ENCODE measurements at regions not wholly inside any gene's neighbourhood (a gene's known extent, or its start where the extent isn't known, plus 50 kb on each side); places are given as distances from the start of the nearest gene placed in this dataset.

DNA sequence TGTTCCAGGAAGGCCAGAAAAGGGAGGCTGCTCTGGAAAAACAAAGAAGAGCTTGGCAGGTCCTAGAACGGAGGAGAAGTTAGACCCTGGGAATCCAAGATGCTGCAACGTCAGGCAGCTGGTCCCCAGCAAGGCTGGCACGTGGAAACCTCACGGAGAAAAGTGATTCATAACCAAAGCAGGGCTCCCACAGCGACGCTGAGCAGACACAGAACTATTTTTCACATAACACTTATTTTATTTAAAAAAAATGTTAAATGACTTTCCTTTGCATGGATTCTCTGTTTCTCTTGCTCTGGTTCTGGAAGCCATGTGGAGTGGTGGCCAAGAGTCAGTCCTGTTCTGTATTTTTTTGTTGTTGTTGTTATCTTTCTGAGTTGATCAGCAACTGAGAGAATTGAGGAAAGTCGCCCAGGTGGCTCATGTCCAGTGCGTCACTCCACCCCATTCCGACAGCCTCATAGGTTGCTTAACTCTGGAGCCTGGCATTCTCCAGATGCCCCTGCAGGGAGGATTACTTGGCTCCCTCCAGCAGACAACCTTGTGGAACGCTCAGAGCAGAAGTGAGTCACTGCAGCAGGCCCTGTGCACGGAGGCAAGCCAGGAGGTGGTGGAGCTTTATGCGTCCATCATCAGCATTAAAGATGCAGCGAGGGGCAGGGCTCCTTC is 229.9 kb upstream of the HDAC4 start:
- DNase-seq (ENCODE audit: low read depth in 2 of 2), result no peak

DNA sequence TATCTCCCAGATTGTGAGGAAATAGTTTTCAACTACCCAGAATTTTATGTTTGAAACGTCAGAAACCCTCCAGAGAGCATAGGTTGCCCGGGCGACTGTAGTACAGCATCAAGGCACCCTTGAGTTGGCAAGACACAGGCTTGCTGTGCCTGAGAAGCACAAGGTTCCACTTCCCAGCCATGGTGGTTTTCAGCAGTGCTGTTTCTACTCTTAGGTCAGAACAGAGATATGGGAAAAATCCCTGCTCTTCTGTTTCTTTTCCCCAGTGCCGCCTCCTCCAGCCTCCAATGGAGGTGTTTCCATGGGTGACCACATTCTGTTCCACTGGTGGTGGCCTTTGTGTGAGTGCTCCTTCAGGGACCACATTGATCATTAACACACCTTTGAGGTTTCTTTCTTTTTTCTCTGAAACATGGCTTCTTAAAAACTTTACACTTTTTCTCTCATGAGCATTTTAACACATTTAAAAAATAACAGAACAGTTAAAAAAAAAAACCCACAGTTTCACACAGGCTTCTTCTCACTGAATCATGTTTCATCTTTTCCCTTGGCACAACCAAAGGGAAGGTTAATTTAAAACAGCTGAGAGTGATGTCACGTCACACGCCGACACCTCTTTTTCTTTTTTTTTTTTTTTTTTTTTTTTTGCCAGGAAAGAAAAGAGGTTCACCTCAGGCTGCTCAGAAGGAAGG is 229.3 kb upstream of the HDAC4 start:
- DNase-seq (ENCODE audit: low read depth in 2 of 2), result no peak

DNA sequence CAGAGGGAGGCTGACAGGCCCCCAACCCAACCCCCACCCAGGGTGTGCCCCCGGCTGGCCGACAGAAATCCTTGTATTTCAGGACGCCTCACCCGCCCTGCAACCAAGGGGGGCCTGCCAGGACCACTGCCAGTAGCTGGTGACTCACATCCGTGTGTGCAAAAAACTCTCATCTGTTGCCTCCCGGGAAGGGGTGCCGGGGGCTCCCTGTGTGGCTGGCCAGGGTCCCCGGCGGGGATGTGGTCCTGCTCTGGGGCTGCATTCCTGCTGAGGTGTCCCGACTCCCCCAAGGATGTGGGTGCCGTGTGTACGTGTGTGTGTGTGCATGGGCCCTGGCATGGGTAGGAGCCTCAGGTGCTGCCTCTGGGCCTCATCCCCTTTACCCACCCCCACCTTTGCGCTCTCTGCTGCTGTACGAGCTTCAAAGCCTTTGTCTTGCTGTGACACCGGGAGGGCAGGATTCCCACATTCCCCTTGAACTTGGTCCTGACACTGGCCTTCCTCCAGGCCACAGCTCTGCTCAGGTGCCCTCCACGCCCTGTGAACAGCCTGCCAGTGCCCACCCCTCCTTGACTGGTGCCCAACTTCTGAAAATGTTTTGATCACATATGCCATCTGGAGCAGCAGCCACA is 226.3 kb upstream of the HDAC4 start:
- no peak for DNase-seq (ENCODE audit: low read depth in 2 of 2)

DNA sequence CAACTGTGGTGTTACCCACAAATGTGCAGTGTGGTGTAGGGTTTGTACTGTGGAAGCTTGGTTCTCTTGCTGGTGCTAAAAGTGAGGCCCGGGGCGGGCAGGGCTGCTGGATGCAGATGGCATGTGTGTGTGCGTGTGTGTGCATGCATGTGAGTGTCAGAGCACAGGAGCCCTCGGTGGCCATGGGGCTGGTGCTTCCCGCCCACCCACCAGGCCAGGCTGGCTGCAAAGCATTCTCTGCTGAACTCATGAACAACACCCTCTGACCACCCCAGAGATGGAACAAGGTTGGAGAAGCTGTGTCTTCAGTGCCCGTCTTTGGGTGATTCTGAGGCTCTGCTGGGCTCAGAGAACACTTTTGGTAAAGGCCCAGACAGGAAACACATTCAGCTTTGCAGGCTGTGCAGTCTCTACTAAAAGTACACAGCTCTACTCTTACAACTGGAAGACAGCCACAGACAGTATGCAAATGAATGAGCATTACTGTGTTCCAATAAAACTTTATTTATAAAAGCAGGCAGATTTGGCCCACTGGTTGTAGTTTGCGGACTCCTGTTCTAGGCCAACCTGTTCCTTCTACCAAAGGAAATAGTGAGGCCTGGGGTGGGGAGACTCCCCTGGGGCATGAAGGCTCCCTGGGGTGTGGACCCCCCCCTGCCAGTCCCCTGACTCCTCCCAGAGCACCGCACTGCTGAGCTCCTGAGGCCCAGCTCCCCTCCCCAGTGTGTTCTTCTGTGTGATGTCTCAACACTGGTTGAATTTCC is 225.3 kb upstream of the HDAC4 start:
- DNase-seq (ENCODE audit: low read depth in 2 of 2), result no peak

DNA sequence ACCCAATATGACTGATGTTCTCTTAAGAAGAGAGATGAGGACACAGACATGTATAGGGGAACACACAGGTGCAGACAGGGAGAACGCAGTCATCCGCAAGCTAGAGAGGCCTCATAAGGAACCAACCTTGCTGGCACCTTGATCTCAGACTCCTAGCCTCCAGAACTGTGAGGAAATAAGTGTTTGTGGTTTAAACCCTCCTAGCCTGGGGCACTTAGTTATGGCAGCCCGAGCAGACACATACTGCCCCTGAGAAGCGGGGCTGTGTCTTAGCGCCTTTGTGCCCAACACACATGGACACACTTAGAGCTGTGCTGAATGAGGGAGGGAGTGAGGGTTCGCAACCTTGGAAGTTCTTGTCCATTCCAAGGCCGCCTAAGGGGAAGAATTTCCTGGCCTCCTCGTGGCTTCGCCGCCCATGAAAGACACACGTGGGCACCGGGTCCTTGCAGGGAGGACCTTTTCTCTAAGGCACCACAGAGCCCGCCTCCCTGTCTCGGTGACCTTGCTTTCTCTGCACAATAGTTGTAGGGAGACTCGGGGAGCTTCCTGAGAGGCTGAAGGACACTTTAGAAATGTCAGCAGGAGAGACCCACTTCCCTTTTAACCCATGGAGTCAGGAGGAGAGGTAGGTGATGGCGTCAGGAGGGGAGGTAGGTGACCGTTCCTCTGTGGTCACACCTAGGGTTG is 224.5 kb upstream of the HDAC4 start:
- no peak for DNase-seq (ENCODE audit: low read depth in 2 of 2)

DNA sequence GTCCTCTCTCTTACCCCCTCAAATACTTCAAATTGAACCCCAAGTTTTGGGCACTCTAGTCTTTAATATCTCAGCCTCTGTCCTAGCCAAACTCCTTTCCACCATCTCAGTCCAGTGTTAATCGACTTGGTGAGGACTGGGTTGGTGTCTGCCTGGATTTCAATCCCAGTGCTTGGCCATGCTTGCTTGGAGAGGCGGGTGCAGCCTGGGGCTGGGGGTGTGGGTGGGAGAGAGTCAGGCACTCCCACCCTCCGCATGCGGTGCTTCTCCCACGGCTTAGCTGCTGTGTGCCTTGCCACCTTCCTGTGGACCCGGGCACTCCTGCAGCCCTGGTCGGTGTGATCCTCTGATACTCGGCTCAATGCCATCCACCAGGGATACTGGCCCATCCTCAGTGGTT is 220.8 kb upstream of the HDAC4 start:
- no peak for DNase-seq (ENCODE audit: low read depth in 2 of 2)

DNA sequence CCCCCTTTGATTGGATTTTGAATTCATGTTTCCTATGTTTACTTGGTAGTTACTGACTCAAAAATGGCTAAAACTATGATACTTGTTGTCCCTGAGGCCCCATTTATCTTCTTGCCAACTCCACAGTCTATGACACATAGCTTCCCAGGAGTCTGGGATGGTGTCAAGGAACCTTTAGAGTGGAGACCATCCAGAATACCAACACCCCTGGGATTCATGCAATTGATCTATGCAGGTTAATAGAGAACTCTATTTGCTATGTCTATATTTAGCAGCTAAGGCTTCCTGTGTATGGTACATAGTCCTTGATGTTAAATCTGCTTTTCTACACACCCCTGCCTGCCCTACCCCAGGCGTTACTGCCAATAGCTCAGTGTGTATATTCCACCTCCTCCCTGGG is 218.5 kb upstream of the HDAC4 start:
- no peak for DNase-seq (ENCODE audit: low read depth in 2 of 2)

DNA sequence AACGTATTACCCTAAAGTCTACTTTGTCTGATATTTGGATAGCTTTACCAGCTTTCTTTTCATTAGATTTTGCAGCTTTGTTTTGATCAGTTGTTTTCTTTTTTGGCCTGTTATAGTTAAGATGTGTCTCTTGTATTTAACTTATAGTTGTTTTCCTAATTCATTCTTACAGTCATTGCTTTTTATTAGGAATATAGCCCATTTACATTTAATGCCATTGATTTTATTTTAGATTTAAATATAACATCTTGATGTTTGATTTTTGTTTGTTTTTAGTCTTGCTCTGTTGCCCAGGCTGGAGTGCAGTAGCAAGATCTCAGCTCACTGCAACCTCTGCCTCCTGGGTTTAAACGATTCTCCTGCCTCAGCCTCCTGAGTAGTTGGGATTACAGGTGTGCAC is 215.9 kb upstream of the HDAC4 start:
- DNase-seq (ENCODE audit: low read depth in 2 of 2), result no peak

DNA sequence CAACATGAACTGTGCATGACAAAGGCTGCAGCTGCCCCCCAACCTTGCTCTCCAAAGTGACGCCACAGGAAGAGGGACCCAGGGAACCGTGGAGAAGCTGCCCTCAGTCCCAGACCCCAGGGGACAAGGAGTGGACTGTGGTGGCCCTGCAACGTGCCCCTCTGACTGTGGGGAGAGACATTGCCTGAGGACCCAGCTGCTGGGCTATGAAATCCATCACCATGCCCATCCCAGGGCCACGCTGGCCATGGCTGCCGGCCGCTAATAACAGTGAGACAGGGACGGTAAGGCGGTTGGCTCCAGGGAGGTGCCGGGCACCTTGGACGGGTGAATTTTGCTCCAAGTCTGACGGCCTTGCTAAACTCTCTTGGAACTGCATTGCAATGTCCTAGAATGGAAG is 211.3 kb upstream of the HDAC4 start:
- DNase-seq (ENCODE audit: low read depth in 2 of 2), result no peak

DNA sequence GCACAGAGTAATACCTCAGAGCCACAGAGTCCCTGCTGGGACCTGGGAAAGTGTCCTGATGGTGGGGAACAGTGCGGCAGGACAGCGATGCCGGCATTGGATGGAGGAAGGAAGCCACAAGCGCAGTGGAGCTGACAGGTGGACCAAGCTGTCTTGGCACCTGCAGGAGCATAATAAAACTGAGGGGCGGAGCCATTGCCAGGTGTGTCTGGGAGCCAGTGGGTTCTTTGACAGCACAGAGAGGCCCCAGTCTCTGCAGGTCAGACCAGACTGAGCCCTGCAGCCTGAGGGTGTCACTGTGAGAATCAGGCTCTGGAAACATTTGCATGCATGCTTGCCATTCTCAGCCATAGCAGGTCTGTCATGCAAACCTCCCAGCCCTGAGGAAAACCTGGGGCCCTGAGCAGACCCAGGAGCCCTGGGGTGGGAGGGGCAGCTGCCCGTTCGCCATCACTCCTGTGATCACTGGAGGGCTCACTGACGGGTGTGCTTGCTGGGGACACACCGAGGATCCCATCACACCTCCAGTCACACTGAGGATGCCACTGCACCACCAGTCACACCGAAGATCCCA is 210.5 kb upstream of the HDAC4 start:
- DNase-seq (ENCODE audit: low read depth in 2 of 2), result no peak

DNA sequence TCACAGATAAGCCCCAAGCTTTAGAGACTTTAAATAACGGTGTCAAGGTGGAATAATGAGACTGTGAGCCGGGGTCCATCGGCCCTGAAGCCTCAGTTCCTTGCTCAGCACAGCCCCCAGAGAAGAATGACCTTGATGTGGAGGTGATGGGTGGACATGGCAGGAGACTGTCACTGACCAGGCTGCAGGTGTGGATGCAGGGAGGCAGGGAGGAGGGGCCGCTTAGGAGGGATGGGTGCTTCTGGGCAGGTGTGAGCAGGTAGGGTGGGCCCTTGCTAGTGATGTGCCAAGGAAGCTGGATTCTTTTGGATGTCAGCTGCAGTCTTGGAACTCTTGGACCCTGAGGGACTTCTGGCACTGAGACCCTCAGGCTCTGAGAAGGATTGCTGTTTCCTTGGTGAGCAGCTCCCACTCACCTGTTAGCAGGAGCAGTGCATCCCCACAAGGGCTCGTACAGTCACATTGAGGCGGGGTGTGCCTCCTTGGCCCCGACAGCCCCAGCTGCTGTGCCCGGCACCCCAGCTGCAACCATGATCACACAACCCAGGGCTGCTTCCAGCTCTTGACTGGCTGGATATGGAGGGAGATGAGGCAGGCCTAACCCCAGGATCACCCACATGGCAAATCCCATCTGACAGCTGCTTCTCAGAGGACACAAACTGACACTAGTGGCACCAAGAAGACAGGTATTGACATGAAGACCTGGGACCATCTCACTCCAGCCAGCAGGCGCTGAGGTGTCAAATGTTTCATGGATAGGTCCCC is 209.8 kb upstream of the HDAC4 start:
- DNase-seq (ENCODE audit: low read depth in 2 of 2), result no peak

DNA sequence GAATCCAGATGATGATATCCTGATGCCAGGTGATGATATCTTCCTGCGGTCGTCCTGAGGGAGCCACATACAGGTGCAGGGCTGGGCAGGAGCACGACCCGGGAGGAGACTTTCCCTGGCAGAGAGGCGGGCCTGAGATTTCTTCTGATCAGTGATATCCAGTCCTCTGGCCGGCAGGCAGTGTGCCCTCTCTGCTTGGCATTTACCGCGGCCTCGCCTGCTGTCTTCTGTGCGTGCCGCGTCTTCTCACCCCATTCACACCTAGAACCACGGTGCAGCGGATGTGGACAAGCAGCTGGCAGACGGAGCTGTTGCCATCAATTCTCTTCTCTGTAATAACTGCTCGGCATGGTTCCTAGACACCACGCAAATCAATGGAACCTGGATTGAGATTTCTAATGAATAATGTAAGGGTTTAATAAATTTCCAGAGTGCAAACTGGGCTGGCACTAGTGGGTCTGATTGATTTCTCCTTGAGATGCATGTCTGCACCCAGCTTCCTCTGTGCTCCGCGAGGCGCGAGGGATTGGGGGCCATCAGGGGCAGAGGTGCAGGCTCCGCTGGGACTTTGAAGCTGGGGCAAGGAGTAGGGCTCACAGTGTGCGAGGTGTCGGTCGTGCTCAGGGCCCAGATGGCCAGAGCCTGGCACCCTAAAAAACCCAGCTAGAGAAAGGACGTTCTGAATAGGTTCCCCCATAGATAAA is 208.9 kb upstream of the HDAC4 start:
- DNase-seq (ENCODE audit: low read depth in 2 of 2), result no peak

DNA sequence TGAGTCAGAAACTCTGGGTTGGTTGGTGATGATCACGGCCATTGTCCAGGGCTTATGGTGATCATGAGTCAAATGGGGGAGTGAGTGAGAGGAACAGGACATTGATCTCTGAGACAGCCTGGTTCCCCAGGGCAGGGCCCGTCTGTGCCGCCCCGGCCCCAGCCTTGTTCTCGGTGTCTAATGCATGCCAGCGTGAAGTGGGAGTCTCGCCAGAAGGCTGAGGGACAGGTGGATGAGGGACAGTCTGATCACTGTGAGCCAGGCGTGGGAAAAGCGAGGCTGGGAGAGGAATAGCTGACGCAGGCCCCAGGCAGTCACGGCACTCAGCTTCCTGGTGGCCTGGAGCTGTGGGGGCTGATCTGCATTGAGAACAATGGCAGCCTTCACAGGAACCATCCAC is 208.3 kb upstream of the HDAC4 start:
- DNase-seq (ENCODE audit: low read depth in 2 of 2), result no peak

DNA sequence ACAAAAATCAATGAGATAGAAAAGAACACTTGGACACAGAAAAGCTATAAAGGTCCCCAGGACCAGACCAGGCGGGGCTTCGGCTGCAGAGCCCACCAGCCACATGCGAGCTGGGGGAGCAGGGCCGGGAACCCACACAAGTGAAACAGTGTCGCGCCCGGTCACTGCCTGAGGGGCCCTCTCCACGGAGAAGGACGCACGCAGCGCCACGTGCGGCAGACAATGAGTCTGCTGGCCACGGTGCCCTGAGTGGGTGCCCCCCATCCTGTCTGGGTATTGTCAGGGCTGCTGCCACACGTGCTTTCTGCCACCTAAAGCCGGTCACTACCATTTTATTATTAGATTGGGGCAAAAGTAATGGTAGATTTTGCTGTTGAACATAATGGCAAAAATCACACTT is 207.9 kb upstream of the HDAC4 start:
- DNase-seq (ENCODE audit: low read depth in 2 of 2), result no peak

DNA sequence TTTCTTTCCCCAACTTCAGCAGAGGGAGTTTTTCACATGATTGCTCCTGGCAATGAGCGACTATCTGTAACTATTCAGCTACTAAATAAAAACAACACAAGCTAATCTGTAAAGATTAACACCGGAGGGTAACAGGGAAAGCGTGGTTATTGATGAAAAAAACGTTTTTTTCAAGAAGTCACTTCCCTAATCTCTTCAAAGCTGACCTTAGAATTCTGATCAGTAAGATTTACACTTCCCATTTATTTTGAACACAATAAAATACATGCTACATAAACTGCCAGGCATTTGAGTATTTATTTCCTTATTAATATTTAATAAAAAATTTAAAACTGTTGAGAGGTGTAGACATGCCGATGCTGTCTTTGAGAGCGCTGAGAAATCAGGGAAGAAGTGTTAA is 207.4 kb upstream of the HDAC4 start:
- DNase-seq (ENCODE audit: low read depth in 2 of 2), result no peak

DNA sequence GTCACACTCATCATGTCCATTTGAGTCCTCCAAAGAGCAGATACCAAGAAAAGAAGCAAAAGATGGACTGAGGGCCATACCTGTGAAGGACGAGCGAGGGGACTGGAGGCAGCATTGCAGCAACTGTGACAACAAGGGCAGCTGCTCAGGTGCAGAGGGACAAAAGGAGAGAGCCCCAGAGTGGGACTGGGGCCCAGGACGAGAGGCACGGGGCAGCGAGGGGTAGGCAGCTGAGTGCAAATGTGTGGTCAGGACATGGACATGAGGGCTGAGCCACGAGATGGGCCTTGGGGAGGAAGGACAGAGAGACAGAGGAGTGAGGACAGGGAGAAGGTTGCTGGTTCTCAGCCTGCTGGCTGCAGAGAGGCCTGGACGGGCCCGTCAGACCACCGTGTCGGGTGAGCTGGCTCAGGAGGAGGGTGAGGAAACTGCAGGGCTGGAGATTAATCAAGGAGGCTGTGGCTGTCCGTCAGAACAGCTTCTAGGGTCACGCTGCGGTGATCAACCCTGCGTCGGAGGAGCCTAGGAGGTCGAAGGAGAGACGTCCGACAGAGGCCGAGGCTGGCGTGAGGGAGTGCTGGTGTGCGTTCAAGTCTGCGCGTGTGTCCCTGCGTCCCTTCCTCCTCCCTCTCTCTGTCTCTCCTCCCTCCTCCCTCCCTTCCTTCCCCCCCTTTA is 206.8 kb upstream of the HDAC4 start:
- DNase-seq (ENCODE audit: low read depth in 2 of 2), result no peak

DNA sequence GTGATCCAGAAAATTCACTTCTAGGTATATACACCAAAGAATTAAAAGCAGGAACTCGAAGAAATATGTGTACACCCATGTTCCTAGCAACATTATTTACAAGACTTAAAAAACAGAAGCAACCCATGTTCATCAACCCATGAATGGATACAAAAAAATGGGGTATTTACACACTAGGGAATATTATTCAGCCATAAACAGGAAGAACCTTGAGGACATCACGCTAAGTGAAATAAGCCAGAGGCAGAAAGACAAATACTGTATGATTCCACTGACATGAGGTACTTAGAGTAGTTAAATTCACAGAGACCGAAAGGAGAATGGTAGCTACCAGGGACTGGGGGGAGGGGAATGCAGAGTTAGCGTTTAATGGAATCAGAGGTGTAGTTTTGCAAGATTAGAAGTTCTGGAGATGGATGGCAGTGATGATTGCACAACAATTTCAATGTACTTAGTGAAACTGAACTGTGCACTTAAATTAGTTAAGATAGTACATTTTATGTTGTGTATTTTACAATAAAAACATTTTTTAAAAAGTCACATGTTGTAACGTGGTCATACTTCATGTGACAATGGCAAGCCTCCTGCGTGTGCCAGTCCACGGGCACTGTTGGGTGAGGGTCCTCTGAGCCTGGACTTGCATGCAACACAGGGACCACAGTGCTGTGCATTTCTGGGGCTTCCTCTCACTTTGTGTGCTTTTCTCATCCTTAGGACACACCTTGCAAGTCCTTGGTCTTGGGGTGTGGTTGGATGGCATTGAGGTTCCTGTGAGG is 206.1 kb upstream of the HDAC4 start:
- no peak for DNase-seq (ENCODE audit: low read depth in 2 of 2)

DNA sequence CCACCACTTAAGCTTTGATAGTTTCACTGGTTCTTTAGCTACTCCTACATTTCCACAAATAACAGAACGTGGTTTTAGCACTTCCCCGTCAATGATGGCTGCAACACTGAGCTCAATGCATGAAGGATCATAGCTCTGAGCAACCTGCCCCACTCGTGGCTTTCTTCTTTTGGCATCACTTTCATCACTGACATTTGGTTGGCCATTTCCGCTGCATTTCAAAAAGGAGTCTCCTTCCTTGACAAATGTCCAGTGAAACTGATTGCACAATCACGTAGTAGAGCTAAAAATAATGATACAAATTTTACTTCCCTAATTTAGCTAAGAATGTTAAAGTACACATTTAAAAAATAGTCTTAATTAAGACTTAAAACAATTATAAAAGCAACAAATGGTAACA is 205.2 kb upstream of the HDAC4 start:
- no peak for DNase-seq (ENCODE audit: low read depth in 2 of 2)

DNA sequence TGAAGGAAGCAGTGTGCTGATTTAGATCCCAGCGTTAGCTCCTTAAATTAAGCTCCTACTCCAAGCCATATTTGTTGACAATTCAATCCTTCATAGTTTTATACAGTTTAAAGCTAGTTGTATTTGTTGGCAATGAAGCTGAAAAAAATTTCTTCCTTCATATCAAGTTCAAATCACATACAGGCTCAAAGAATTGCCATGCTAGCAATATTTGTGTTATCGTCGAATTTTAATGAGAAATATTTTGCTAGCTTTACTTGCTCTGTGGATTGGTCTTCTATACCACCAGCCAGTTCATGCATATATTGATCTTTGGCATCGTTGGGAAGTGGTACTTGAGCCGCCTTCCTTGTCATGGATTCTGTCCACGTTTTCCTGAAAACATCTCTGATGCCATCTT is 204.6 kb upstream of the HDAC4 start:
- DNase-seq (ENCODE audit: low read depth in 2 of 2), result no peak
